ENCODE measurements at regions not wholly inside any gene's neighbourhood (a gene's known extent, or its start where the extent isn't known, plus 50 kb on each side); places are given as distances from the start of the nearest gene placed in this dataset.
"Not testable (repeated sequence)": the region's sequence is repeated elsewhere in the genome, so short reads cannot be mapped to it uniquely, and the experiment has no call there.

DNA sequence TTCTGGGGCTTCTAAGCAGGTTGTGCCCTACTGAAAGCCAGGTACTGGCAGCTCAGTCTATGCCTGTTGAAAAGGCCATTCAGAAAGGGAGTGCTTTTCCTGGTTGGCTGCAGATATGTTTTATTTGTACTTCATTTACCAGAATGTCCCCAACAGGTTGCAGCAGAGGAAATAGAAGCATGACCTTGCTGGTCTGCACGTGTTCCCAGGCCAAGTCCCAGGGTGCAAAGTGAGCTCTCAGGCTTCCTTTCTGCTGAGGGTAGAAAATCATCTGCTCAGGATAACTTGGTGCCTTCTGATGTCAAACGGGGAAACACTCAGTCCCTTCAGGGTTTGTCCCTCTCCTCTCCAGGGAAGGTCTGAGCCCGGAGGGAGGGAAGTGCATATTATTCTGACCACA is 356.4 kb downstream of the BCL11B start:
- H3K4me3 ChIP-seq (ENCODE audit: low read length): no peak overlapping the region
- TF ChIP-seq, protein P1, sequence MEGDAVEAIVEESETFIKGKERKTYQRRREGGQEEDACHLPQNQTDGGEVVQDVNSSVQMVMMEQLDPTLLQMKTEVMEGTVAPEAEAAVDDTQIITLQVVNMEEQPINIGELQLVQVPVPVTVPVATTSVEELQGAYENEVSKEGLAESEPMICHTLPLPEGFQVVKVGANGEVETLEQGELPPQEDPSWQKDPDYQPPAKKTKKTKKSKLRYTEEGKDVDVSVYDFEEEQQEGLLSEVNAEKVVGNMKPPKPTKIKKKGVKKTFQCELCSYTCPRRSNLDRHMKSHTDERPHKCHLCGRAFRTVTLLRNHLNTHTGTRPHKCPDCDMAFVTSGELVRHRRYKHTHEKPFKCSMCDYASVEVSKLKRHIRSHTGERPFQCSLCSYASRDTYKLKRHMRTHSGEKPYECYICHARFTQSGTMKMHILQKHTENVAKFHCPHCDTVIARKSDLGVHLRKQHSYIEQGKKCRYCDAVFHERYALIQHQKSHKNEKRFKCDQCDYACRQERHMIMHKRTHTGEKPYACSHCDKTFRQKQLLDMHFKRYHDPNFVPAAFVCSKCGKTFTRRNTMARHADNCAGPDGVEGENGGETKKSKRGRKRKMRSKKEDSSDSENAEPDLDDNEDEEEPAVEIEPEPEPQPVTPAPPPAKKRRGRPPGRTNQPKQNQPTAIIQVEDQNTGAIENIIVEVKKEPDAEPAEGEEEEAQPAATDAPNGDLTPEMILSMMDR (conservative IDR thresholded peaks at IDR 0.05; ENCODE audit: low read depth, low read length): no peak
- DNase-seq (ENCODE audit: low read depth): no peak

- TF ChIP-seq, protein P1 (conservative IDR thresholded peaks at IDR 0.05; ENCODE audit: low read depth, low read length): no peak
- H3K4me3 ChIP-seq (ENCODE audit: low read length): no peak overlapping the region
- no peak for DNase-seq (ENCODE audit: low read depth)
Observed at GRCh38 chr14:98916036-98916435, 356.0 kb downstream of the BCL11B start.

GRCh38 chr14:98916476-98916875 is 355.5 kb downstream of the BCL11B start:
- TF ChIP-seq, protein P1 (conservative IDR thresholded peaks at IDR 0.05; ENCODE audit: low read depth, low read length): no peak
- H3K4me3 ChIP-seq (ENCODE audit: low read length): no peak overlapping the region
- no peak for DNase-seq (ENCODE audit: low read depth)

- DNase-seq (ENCODE audit: low read depth): no peak
- no peak overlapping the region for H3K4me3 ChIP-seq (ENCODE audit: low read length)
- TF ChIP-seq, protein P1 (conservative IDR thresholded peaks at IDR 0.05; ENCODE audit: low read depth, low read length): no peak
Observed at GRCh38 chr14:98919434-98919833, 352.6 kb downstream of the BCL11B start.

DNA sequence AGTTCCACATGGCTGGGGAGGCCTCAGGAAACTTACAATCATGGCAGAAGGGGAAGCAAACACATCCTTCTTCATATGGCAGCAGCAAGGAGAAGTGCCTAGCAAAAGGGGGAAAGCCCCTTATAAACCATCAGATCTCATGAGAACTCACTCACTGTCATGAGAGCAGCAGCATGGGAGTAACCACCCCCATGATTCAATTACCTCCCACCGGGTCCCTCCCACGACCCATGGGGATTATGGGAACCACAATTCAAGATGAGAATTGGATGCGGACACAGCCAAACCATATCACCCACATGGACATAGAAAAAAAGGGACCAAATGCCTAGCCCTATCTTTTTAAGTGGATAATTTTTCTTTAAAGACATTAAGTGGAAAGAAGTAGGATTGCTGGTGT is 350.7 kb downstream of the BCL11B start:
- H3K4me3 ChIP-seq (ENCODE audit: low read length); DNase-seq (ENCODE audit: low read depth): not testable (repeated sequence)

GRCh38 chr14:98923596-98923995 is 348.4 kb downstream of the BCL11B start:
- no peak for DNase-seq (ENCODE audit: low read depth)
- H3K4me3 ChIP-seq (ENCODE audit: low read length): no peak overlapping the region
- TF ChIP-seq, protein P1 (conservative IDR thresholded peaks at IDR 0.05; ENCODE audit: low read depth, low read length): no peak

GRCh38 chr14:98924046-98924445 is 348.0 kb downstream of the BCL11B start:
- DNase-seq (ENCODE audit: low read depth): no peak
- no peak overlapping the region for H3K4me3 ChIP-seq (ENCODE audit: low read length)
- TF ChIP-seq, protein P1 (conservative IDR thresholded peaks at IDR 0.05; ENCODE audit: low read depth, low read length): no peak

Data from retinal pigment epithelial cell (primary cell).